Choroid plexus epithelial cell (primary cell): ENCODE measurements at regions not wholly inside any gene's neighbourhood (a gene's known extent, or its start where the extent isn't known, plus 50 kb on each side); places are given as distances from the start of the nearest gene placed in this dataset.

ENCODE experiments used
- DNase-seq: peaks from one replicate; pipeline ENCODE4 v3.0.0-alpha.2; 2010; ENCODE audit warnings: low read depth
- H3K4me3 ChIP-seq: 2 replicates; pipeline ENCODE4 v1.5.1; 2011; ENCODE audit warnings: low read depth, mild to moderate bottlenecking, control low read depth, low read length, moderate library complexity
- CTCF ChIP-seq: conservative IDR thresholded peaks from 2 replicates; pipeline ENCODE4 v1.5.1; 2011; ENCODE audit warnings: low read depth, mild to moderate bottlenecking, control low read depth, inconsistent platforms, low read length, moderate library complexity

GRCh38 chr14:65249471-65250161 lies 147.3 kb upstream of the MAX start:
- no peak for TF ChIP-seq CTCF
- DNase-seq, result no peak
- H3K4me3 ChIP-seq, result no peak overlapping the region

- no peak for TF ChIP-seq CTCF
- no peak overlapping the region for H3K4me3 ChIP-seq
- no peak for DNase-seq
These were observed 147.8 kb upstream of the MAX start for GRCh38 chr14:65250162-65250495.

- no peak overlapping the region for H3K4me3 ChIP-seq
- DNase-seq, result peak; percentile 93
- TF ChIP-seq CTCF, result no peak
These were observed 148.9 kb upstream of the MAX start for GRCh38 chr14:65251213-65251612.

- DNase-seq, result no peak
- no peak for TF ChIP-seq CTCF
These were observed 150.4 kb upstream of the MAX start for GRCh38 chr14:65252482-65253255.

GRCh38 chr14:65255029-65255545 lies 152.8 kb upstream of the MAX start:
- H3K4me3 ChIP-seq, result no peak overlapping the region
- peak; percentile 56 for DNase-seq
- TF ChIP-seq CTCF, result no peak

More at GRCh38 chr14:65252482-65253255, 150.4 kb upstream of the MAX start:
- H3K4me3 ChIP-seq, result no peak overlapping the region

GRCh38 chr14:65255583-65256461 lies 153.5 kb upstream of the MAX start:
- peak; percentile 48 for DNase-seq
- TF ChIP-seq CTCF, result peak; percentile 7
- no peak overlapping the region for H3K4me3 ChIP-seq
